ENCODE measurements at regions not wholly inside any gene's neighbourhood (a gene's known extent, or its start where the extent isn't known, plus 50 kb on each side); places are given as distances from the start of the nearest gene placed in this dataset.
"Not testable (repeated sequence)": the region's sequence is repeated elsewhere in the genome, so short reads cannot be mapped to it uniquely, and the experiment has no call there.

DNA sequence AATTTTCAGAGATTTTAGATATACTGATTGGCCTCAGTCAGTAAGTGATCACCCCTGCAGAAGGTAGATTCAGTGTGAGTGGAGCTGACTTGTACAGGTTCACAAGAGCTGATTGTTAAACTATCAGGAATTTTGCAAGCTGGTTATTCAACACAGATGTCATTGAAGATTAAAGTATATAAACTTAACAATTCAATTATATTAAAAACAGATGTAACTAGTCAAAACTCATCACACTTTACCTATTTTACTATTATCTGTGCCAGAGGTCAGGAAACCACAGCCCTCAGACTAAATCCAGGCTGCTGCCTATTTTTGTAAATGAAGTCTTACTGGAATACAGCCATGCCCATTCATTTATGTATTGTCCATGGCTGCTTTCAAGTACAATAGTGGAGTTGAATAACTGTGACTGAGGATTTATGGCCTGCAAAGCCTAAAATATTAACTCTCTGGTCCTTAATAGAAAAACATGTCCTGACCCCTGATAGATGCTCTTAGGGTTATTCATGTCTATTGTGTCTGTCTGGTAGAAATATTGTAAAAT, 429.3 kb upstream of the PDZRN3 start:
- no peak for DNase-seq (ENCODE audit: low spot score)

DNA sequence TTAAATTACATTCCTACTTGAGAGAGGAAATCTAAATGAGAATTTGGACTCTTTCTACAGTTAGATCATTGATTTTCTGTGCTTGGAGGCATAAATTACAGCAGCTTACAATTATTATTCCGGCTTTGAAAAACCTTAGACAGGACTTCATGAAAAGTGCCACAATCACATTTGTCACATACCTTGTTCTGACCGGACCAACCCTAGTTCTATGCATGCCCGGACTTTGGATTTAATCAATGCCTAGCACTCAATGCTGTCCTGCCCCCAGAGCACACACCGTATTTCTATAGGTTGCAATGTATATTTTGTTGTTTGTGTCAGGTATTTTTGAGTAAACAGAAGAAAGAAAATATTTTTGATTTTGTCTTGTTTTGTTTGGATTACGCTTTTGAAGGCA, 424.7 kb upstream of the PDZRN3 start:
- DNase-seq (ENCODE audit: low spot score), result no peak

DNA sequence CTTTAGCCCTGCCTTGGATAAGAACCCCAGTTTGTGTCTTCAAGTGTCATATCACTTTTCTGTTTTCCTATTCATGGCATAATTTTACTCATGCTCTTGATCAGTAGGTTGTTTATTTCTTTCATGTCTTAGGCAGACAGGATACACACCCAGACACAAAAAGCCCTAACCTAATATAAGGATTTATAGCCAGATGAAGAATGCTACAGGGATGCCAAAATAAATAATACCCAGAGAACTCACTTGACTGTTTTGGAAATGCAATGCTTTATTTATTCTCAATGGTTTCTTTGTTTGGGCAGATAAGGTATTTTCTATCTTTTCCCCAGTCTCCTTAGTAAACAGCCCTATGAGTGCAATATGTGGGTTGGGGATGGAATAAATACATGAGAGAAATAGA, 424.0 kb upstream of the PDZRN3 start:
- DNase-seq (ENCODE audit: low spot score), result no peak

DNA sequence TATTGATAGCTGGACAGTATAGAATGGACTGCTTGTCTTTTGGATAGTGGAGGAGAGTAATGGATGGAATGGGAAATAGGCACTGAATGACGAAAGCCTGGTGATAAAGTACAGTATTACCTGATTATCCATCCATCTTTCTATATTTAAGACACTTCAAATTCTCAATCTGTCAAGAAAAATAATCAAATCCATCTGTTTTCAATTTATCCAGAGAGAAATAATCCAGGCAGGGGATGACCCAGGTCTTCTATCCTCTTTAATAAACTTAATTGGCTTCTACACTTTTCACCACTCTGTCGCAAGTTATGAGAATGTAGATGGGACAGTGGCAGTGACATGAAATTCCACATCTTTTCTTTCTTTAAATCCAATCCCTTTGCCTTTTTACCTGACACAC, 420.3 kb upstream of the PDZRN3 start:
- DNase-seq (ENCODE audit: low spot score), result no peak

DNA sequence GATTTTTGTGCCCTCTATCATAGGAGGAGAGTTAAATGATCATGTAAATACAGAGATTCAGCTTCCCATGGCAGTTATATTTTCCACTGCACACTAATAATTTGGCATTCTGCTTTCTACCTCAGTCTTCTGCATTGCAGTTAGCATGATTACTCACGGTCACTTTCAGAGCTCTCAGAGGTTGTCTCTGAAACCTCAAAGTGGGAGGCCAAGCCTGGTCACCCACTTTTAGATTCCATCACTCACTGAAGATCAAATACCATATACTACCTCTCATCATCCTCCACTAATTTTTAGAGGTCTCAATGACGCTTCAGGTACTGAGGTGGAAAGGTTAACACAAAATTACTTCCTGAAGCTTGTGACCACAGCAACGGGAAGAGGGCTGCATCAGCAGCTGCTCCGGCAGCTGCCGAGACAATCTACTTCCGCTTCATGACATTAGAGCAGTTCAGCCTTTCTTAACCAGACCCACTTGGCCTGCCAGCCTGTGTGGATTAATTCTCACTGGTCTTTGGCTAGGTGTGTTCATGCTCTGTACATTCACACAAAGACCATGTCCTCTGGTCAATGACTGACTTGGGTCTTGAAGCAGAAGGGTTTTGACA, 416.4 kb upstream of the PDZRN3 start:
- DNase-seq (ENCODE audit: low spot score), result no peak

- DNase-seq (ENCODE audit: low spot score), result no peak
Observed at GRCh38 chr3:74039105-74039504, 414.4 kb upstream of the PDZRN3 start.

DNA sequence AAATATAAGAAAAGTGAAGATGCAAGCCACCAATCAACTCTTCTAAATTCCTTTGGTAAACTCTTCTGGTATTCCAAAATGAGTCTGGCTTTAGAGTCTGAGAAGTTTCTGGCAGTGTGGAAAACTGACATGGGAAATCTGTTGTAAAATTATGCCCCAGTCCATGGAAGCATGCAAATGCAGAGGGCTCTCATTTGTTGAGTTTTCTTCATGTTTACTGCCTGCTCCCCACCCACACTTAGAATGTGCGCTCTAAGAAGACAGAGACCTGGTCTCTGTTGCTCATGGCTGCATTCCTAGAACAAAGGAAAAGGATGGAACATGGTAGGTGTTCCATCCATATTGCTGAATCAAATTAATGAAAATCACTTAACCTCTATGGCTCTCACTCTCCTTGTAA, 411.8 kb upstream of the PDZRN3 start:
- DNase-seq (ENCODE audit: low spot score), result no peak

DNA sequence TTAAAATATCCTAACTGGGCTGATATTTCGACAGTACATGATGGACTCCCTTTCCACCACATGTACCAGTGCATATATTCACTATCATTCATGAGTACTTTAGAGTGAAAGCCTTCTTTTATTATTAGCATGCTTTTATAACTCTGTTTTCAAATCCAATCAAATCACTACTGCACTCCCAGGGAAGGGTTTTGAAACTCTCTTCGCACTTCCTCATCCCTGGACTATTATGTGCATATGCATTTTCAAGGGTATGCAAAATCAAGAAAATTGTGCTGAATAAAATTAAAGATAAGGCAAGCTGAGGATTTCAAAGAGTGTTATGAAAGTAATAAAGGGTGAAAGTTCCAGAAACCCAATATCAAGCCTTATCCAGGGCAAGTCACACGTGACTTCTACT, 411.4 kb upstream of the PDZRN3 start:
- DNase-seq (ENCODE audit: low spot score), result no peak

GRCh38 chr3:74033806-74034205, 409.1 kb upstream of the PDZRN3 start:
- DNase-seq (ENCODE audit: low spot score), result no peak

GRCh38 chr3:74033381-74033780, 408.6 kb upstream of the PDZRN3 start:
- DNase-seq (ENCODE audit: low spot score), result no peak

- DNase-seq (ENCODE audit: low spot score), result no peak
Observed at GRCh38 chr3:74027121-74027520, 402.4 kb upstream of the PDZRN3 start.

GRCh38 chr3:74023395-74023794, 398.7 kb upstream of the PDZRN3 start:
- no peak for DNase-seq (ENCODE audit: low spot score)

DNA sequence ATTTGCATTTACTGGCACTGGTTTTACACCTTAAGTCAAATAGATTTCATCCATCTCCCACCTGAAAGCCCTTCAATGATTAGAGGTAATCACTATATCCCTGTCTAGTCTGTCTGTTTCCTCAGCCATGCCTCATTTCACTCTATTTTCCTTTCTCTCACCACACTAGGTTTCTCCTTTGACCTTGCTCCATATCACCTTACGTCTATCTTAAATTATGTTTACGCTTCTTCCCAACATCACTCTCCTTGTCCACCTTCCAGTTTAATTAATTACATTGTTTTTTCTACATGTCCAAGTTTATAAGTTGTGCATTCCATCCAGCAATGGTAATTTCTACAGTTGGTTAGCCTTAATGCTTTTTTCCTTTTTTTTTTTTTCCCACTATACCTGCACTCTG, 396.7 kb upstream of the PDZRN3 start:
- DNase-seq (ENCODE audit: low spot score), result no peak

DNA sequence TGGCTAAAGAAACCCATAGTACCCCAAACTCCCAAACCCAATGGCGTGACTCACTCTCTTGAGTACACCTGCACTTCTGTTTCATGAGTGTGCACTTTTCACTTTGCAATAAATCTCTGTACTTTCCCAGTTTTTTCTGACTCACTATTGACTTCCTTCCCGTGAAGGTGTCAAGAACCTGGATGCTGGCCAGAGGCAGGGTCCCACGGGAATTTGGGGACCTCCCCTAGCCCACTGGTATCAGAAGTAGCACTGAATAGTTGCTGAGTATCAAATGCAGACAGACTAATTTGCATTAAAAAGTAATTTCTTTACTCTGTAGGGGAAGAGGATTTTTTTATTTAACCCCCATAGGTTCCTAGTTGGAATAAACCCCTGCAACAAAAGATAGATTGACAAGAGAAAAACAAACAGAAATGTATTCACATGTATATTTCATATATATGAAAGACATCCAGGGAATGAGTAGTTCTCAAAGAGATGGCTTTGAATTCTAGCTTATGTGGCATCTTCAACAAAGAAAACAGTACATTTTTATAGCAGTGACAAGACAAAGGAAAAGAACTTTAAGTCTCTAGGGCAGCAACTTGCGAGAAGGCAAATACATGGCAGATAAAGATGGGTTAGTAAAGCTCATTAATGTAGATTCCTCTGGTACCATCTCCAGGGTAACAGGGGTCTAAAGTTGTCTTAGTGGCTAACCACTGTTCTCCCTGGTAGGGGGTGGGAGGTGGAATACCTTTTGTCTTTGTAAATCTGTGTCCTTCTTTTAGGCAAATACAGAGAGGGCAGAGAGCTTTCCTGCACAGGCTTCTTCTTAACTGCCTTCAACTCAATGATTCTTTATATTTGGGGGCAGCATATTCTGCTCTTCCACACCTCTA, 385.5 kb upstream of the PDZRN3 start:
- DNase-seq (ENCODE audit: low spot score), result no peak

DNA sequence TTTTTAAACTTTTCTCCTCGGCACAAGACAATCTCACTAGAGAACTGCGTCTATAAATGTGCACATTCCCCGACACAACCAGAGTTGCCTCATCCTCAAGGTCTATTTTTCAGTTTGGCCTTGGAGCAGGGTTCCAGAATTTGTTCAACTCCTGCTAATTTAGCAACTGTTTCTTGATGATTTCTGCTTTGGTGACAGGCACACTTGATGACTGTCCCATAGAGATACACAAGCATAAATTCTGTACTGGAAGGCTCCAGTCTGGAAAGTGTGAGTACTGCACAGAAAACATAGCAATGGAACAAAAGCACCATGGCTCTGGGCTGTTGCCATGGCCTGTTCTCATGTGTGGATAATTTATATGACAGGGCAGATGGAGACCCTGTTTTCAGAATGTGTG, 379.6 kb upstream of the PDZRN3 start:
- no peak for DNase-seq (ENCODE audit: low spot score)

GRCh38 chr3:74003734-74004133, 379.0 kb upstream of the PDZRN3 start:
- DNase-seq (ENCODE audit: low spot score), result no peak

- DNase-seq (ENCODE audit: low spot score), result no peak
Observed at GRCh38 chr3:74001436-74001835, 376.7 kb upstream of the PDZRN3 start.

GRCh38 chr3:74000725-74001124, 376.0 kb upstream of the PDZRN3 start:
- DNase-seq (ENCODE audit: low spot score), result no peak

DNA sequence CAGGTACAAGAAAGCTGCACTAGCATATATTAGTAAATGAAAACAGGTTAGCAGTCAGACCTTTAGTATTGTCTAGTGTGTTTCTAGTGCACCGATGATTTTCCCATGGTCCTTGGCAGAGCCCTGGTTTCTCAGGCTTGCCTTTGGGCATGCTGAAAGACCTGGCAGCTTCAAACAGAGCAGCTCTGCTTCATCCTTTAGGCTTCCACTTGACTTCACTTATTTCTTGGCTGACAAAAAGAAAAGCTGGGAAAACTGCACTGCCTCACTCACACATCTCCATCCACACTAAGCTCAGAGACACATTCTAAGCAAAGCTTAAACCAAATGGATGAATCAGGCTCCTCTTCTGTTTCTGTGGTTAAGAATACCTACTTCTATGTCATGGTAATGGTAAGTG, 374.8 kb upstream of the PDZRN3 start:
- no peak for DNase-seq (ENCODE audit: low spot score)

DNA sequence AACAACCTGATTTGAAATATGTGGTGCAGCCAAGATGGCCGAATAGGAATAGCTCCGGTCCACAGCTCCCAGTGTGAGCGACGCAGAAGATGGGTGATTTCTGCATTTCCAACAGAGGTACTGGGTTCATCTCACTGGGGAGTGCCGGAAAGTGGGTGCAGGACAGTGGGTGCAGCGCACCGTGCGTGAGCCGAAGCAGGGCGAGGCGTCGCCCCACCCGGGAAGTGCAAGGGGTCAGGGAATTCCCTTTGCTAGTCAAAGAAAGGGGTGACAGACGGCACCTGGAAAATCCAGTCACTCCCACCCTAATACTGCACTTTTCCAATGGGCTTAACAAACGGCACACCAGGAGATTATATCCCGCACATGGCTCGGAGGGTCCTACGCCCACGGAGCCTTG, 365.9 kb upstream of the PDZRN3 start:
- DNase-seq (ENCODE audit: low spot score), result not testable (repeated sequence)

DNA sequence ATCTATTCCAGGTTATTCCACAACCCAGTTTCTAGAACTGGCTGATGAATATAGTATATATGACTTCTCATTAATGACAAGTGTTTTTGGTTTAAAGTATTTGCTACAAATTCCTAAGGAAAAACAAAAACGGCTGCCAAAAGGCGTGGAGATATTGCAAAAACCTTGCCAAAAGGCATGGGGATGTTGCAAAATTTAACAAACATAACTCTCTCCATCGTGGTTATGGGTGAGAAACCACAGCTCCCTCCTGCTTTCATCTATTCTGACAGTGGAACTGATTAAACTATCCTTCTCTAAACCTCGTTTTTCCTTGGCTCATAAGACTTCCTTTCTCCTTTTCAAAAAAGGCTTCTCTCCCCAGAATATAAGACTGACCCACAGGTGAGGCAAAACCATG, 342.0 kb upstream of the PDZRN3 start:
- no peak for DNase-seq (ENCODE audit: low spot score)

DNA sequence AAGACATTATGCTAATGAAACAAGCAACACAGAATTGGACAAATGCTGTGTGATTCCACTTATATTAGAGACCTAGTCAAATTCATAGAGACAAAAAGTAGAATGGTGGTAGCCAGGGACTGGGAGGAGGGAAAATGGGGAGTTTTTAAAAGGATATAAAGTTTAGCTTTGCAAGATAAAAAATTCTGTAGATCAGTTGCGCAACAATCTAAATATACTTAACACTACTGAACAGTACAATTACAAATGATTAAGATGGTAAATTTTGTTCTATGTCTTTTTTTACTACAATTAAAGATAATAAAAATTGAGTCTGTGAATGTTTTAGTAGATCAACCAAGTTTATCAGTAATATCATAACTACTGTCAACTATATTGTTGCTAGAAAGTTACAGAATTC, 340.1 kb upstream of the PDZRN3 start:
- no peak for DNase-seq (ENCODE audit: low spot score)

DNA sequence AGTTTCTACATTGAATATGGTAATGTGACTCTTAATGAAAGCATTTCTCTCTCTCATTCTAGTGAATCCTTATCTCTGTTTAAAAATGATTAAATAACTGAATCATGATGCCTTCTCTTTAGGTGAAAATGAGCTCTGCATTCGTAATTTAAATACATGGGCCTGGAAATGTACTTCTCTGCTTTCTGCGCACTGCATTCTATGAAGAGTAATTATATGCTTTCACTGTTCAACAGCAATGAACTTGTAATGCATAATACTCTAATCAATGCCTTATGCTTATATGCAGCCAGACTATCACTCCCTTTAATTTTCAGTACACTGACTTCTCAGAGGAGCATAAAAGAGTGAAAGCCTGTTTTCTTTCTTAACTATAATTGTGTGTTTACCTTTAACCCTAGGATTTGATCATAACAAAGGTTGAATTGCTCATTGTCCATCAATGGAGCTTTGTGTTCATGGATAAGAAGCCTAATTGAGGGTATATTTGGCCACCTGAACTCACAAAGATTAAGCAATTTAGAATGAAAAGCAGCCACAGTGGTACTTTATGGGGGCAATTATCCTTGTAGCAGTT, 330.8 kb upstream of the PDZRN3 start:
- DNase-seq (ENCODE audit: low spot score), result no peak
